Left cardiac atrium (tissue), 4 donors: ENCODE measurements at regions not wholly inside any gene's neighbourhood (a gene's known extent, or its start where the extent isn't known, plus 50 kb on each side); places are given as distances from the start of the nearest gene placed in this dataset.
A peak's percentile ranks its signal among the peaks of the same experiment; 100 is the strongest.

ENCODE experiments used
- ATAC-seq, 2 donors: fragments of 200-7000 bp; cut with Tn5 transposase; one replicate each; pipeline ENCODE4 v1.9.1; 2020; ENCODE audit warnings: mild to moderate bottlenecking in 2 of 2, moderate library complexity in 2 of 2
- DNase-seq: peaks from one replicate; pipeline ENCODE4 v3.0.0-alpha.2; 2020
- intact Hi-C, 2 donors: fragments of 100-400 bp; cut with DNase I; formaldehyde crosslinking; loops; one replicate each; pipeline versions ENCODE4 v1.14.1 to v1.15.1; 2022 to 2023
- donor health status: DM: no; HTN: yes; CAD: no.
- donor health status: DM: no; HTN: yes; CAD: no; lungs with severe emphysema.
- donor health status: DM: yes; HTN: yes; CAD: no.
- donor health status: Dilated cardiomyopathy.

GRCh38 chr6:167567142-167568033 lies 242.5 kb downstream of the TTLL2 start:
- ATAC-seq (peak; percentile 30 to 42), DNase-seq (no peak)
- intact Hi-C loops, result no loop called here

- intact Hi-C loops, result no loop called here
- DNase-seq (no peak), ATAC-seq (no peak)
Observed at GRCh38 chr6:167568407-167569024, 243.6 kb downstream of the TTLL2 start.

DNA sequence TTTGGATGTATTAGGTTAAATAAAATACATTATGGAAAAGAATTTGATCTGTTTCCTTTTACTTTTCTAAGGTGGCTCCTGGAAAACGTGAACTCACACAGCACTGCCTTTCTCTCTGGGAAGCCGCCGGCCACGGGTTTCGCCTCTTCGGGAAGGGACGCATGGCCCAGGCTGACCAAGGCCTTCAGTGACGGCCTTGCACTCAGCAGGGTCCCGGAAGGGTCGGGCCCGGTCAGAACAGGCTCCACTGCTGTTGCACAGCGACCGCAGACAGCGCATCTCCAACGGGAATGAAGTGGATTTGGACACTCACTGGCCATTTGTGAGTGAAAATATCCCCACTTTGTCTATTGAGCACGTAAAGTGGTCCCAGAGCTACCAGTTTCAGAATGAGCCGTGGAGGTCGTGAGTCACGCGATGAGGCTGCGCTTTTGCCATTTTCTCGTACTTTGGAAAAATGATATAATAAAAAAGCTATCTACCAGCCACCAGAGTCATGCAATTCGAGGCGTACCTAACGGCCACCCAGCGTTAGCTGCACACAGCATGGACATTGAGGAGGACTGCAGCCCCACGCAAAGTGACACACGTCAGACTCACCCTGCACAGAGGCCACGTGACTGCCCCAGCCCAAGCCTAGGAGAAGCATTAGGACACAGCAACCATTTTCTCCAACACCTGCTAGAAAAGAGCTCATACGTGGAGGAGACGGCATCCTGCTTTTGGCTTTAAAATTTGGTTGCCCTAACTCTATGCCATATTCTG lies 244.3 kb downstream of the TTLL2 start:
- DNase-seq (no peak), ATAC-seq (no peak)
- intact Hi-C loops, result no loop called here

DNA sequence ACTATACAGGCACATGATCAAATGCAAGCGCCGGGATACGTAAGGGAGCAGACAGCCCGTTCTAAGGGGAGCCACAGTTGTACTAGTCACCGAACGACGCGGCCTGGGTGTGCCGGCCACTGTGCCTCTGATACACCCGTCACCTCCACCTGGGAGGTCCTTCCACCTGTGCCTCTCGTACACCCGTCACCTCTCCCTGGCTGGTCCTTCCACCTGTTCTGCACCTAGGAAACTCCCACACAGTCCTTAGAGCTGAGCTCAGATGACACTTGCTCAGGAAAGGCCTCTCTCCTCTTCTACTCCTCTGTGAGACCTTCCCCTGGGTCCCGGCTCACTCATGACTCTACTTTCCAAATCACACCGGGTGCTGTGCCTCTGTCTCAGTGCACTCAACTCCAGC lies 245.0 kb downstream of the TTLL2 start:
- ATAC-seq, result no peak
- no peak for DNase-seq
- intact Hi-C loops, result no loop called here

- ATAC-seq (no peak), DNase-seq (no peak)
- intact Hi-C loops, result no loop called here
Observed at GRCh38 chr6:167570460-167571400, 245.8 kb downstream of the TTLL2 start.

DNA sequence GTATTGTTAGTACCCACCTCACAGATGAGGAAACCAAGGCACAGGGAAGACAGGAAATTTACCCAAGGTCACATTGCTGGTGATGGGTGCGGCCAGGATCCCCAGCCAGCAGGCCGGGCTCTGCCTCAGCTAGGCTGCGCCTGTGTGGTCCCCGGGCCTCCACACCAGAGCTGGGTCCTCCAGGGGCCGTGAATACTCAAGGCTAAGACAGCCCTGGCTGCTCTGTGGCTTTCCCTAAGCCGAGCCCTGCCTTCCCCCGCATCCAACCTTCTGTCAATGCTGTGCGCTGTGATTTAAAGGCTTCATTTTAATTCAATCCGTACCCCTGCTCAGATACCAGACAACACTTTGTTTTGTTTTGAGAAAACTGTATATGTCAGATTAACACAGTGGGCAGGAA lies 246.7 kb downstream of the TTLL2 start:
- intact Hi-C loops, result no loop called here
- no peak for ATAC-seq
- DNase-seq, result no peak

DNA sequence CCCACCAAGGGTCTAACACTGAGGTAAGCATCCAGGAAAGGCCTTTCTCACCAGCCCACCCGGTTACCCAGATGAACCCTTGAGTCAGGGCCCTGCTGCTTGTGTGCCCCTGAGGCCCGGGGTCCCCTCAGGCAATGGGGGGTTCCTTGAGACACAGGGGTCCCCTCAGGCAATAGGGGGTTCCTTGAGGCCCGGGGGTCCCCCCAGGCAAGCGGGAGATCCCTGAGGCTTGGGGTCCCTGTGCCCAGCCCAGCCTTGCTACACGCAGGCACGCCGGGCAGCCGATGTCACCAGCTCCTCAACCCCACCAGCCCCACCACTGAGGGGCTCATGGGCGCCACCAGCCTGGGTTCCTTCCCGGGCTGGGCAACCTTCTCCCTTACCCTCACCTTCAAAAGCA lies 247.2 kb downstream of the TTLL2 start:
- DNase-seq (no peak), ATAC-seq (no peak)
- intact Hi-C loops, result no loop called here

DNA sequence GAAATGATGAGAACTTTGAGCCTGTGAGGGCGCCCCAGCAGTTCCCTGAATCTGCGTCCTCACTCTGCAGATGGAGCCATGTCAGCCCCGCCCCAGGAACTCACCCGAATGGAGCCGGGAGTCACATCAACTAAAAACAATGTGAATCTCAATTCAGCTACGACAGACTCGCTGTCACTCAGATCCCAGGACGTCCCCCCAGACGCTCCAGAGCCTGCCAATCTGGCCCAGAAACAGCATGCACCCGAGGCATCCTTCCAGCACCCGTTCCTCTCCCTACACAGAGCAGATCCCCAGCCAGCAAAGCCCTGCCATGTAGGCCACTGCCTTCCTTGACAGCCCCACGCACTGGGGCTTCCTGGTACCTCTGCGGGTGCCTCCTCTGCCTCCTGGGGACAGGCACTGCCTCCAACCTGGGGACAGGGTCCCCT lies 248.0 kb downstream of the TTLL2 start:
- DNase-seq, result no peak
- intact Hi-C loops, result no loop called here
- ATAC-seq, result peak; percentile 40 to 66

- intact Hi-C loops, result no loop called here
- DNase-seq (no peak), ATAC-seq (peak; percentile 69 to 85)
Observed at GRCh38 chr6:167573461-167574215, 248.8 kb downstream of the TTLL2 start.

GRCh38 chr6:167574431-167575151 lies 249.7 kb downstream of the TTLL2 start:
- peak; percentile 53 for DNase-seq
- intact Hi-C loops, result no loop called here
- peak; percentile 63 to 80 for ATAC-seq

GRCh38 chr6:167575158-167575696 lies 250.3 kb downstream of the TTLL2 start:
- intact Hi-C loops, result no loop called here
- DNase-seq (no peak), ATAC-seq (peak in 1 of 2 donors; percentile 11)

DNA sequence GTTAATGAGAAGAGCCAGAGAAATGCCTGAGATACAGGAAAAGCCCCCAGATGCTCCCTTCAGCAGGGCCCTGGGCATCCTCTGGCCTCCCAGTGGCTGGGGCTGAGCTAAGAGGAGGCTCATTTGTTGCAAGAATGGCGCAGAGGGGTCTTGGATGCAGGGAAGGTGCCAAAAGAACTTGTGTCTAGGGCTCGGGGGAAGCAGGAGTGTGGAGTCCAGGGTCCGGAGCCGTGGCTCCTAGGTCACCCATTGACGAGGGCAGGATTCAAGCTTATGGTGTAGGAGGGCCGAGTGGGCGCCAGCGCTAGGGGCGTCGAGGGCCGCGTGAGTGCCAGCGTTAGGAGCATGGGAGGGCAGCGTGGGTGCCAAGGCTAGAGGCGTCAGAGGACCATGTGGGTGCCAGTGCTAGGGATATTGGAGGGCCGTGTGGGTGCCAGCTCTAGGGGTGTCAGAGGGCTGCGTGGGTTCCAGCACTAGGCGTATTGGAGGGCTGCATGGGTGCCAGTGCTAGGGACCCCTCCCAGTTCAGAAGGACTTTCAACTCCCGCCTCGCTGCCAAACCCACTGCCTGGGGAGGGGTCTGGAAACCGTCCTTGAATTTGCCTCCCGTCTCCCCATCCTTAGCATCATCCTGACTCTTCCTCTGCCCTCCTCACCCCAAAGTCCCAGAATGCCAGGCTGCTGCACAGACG lies 250.5 kb upstream of the AFDN start:
- DNase-seq (no peak), ATAC-seq (no peak)
- intact Hi-C loops, result no loop called here

DNA sequence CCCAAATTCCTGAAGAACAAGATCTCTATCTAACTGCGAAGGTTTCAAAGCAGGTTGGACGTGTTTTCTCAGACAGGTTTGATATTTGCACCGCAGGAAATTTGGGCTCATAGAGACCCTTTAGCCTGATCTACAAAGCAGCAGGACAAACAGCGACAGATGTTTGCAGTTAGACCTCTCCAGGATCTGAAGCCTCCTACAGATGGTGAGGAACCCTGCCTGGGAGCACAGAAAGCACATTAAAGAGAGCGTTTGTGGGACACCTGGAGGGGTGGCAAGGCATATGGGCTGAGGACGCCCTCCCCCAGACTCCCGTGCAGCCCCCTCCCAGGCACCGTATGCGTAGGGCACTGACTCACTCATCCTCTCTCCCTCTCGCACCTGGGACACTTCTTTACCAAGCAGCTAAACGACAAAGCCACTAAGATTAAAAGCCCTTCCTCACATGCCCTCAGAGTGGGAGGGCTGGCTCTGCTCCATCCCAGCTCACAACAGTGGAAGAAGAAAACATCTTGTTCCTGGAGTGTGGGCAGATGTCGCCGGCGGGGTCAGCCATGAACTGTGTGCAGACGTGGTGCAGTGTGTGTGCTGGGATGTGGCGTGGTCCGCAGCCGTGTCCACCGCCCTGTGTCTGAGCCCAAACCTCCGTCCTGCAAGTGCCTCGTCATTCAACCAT lies 249.7 kb upstream of the AFDN start:
- ATAC-seq (no peak), DNase-seq (no peak)
- intact Hi-C loops, result no loop called here

- no peak for DNase-seq
- intact Hi-C loops, result no loop called here
- no peak for ATAC-seq
Observed at GRCh38 chr6:167577891-167578361, 248.8 kb upstream of the AFDN start.

- ATAC-seq, result no peak
- DNase-seq, result no peak
- intact Hi-C loops, result no loop called here
Observed at GRCh38 chr6:167578371-167578901, 248.3 kb upstream of the AFDN start.
